ENCODE measurements at regions not wholly inside any gene's neighbourhood (a gene's known extent, or its start where the extent isn't known, plus 50 kb on each side); places are given as distances from the start of the nearest gene placed in this dataset.

GRCh38 chr4:14465057-14465456 is 537.2 kb upstream of the CPEB2 start:
- intact Hi-C loops (cut with DNase I), result no loop called here
- ATAC-seq (no peak), DNase-seq (no peak)

GRCh38 chr4:14465507-14465906 is 536.8 kb upstream of the CPEB2 start:
- ATAC-seq, result peak; percentile 84 to 95
- intact Hi-C loops (cut with DNase I), result no loop called here
- DNase-seq, result no peak

- no peak for DNase-seq
- ATAC-seq, result no peak
- intact Hi-C loops (cut with DNase I), result no loop called here
Observed at GRCh38 chr4:14478504-14478903, 523.8 kb upstream of the CPEB2 start.

- intact Hi-C loops (cut with DNase I), result no loop called here
- ATAC-seq, result no peak
Observed at GRCh38 chr4:14496408-14496807, 505.9 kb upstream of the CPEB2 start.

GRCh38 chr4:14496969-14497368 is 505.3 kb upstream of the CPEB2 start:
- intact Hi-C loops (cut with DNase I), result no loop called here
- ATAC-seq (no peak), DNase-seq (no peak)

More at GRCh38 chr4:14496408-14496807, 505.9 kb upstream of the CPEB2 start:
- DNase-seq, result no peak

- ATAC-seq, result no peak
Observed at GRCh38 chr4:14504162-14504561, 498.1 kb upstream of the CPEB2 start.

GRCh38 chr4:14513471-14513870 is 488.8 kb upstream of the CPEB2 start:
- intact Hi-C loops (cut with DNase I), result no loop called here
- no peak for DNase-seq
- ATAC-seq, result no peak

More at GRCh38 chr4:14504162-14504561, 498.1 kb upstream of the CPEB2 start:
- no peak for DNase-seq
- intact Hi-C loops (cut with DNase I), result no loop called here

GRCh38 chr4:14515556-14515955 is 486.7 kb upstream of the CPEB2 start:
- ATAC-seq (no peak), DNase-seq (no peak)
- intact Hi-C loops (cut with DNase I), result no loop called here

GRCh38 chr4:14518136-14518535 is 484.1 kb upstream of the CPEB2 start:
- DNase-seq, result no peak
- intact Hi-C loops (cut with DNase I), result no loop called here
- ATAC-seq, result no peak

- intact Hi-C loops (cut with DNase I), result no loop called here
- no peak for DNase-seq
- ATAC-seq, result no peak
Observed at GRCh38 chr4:14520171-14520570, 482.1 kb upstream of the CPEB2 start.

- no peak for DNase-seq
- intact Hi-C loops (cut with DNase I), result no loop called here
- ATAC-seq, result no peak
Observed at GRCh38 chr4:14524276-14524675, 478.0 kb upstream of the CPEB2 start.

- DNase-seq (no peak), ATAC-seq (no peak)
- intact Hi-C loops (cut with DNase I), result no loop called here
Observed at GRCh38 chr4:14528918-14529317, 473.4 kb upstream of the CPEB2 start.

GRCh38 chr4:14529653-14530052 is 472.6 kb upstream of the CPEB2 start:
- intact Hi-C loops (cut with DNase I), result no loop called here
- DNase-seq (no peak), ATAC-seq (peak; percentile 50 to 52)

- DNase-seq, result no peak
- ATAC-seq, result no peak
- intact Hi-C loops (cut with DNase I), result no loop called here
Observed at GRCh38 chr4:14532436-14532835, 469.8 kb upstream of the CPEB2 start.

GRCh38 chr4:14539246-14539645 is 463.0 kb upstream of the CPEB2 start:
- DNase-seq, result no peak
- intact Hi-C loops (cut with DNase I), result no loop called here
- ATAC-seq, result no peak

- no peak for DNase-seq
- no peak for ATAC-seq
- intact Hi-C loops (cut with DNase I), result no loop called here
Observed at GRCh38 chr4:14545163-14545562, 457.1 kb upstream of the CPEB2 start.

- intact Hi-C loops (cut with DNase I), result no loop called here
Observed at GRCh38 chr4:14545807-14546206, 456.5 kb upstream of the CPEB2 start.

GRCh38 chr4:14552119-14552518 is 450.2 kb upstream of the CPEB2 start:
- intact Hi-C loops (cut with DNase I), result no loop called here
- ATAC-seq (no peak), DNase-seq (no peak)

More at GRCh38 chr4:14545807-14546206, 456.5 kb upstream of the CPEB2 start:
- ATAC-seq (no peak), DNase-seq (no peak)

GRCh38 chr4:14559646-14560045 is 442.6 kb upstream of the CPEB2 start:
- ATAC-seq, result no peak
- intact Hi-C loops (cut with DNase I), result no loop called here
- no peak for DNase-seq

GRCh38 chr4:14560577-14560976 is 441.7 kb upstream of the CPEB2 start:
- ATAC-seq (no peak), DNase-seq (no peak)
- intact Hi-C loops (cut with DNase I), result no loop called here

- DNase-seq, result no peak
- intact Hi-C loops (cut with DNase I), result no loop called here
- no peak for ATAC-seq
Observed at GRCh38 chr4:14562901-14563300, 439.4 kb upstream of the CPEB2 start.

- intact Hi-C loops (cut with DNase I), result no loop called here
- DNase-seq, result no peak
- ATAC-seq, result no peak
Observed at GRCh38 chr4:14564281-14564680, 438.0 kb upstream of the CPEB2 start.

Data from left cardiac atrium (tissue), 4 donors.